ENCODE measurements at regions not wholly inside any gene's neighbourhood (a gene's known extent, or its start where the extent isn't known, plus 50 kb on each side); places are given as distances from the start of the nearest gene placed in this dataset.

DNA sequence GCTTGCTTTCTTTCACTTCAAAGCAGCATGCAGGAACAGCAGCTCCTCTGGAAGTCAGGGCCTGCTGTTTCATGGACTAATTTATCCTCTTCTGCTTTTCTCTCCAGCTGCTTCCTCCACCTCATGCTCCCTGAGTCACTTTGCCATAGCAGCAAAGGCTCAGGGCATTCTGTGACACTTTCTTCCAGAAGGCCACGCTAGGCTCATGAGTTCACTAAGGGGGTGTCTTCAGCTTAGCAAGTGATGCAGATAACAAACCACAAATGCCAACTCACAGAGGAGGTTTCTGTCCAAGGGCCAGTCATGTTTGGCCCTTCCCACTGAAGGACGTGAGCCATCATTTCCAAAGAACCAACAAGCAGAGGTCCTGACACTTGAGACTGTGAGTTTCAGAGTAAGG, 200.2 kb downstream of the ADGRA3 start:
- TF ChIP-seq POLR2A (IDR thresholded peaks at IDR 0.05) (no peak), POLR2AphosphoS5 (IDR thresholded peaks at IDR 0.05) (no peak)
- TF ChIP-seq, protein P1, sequence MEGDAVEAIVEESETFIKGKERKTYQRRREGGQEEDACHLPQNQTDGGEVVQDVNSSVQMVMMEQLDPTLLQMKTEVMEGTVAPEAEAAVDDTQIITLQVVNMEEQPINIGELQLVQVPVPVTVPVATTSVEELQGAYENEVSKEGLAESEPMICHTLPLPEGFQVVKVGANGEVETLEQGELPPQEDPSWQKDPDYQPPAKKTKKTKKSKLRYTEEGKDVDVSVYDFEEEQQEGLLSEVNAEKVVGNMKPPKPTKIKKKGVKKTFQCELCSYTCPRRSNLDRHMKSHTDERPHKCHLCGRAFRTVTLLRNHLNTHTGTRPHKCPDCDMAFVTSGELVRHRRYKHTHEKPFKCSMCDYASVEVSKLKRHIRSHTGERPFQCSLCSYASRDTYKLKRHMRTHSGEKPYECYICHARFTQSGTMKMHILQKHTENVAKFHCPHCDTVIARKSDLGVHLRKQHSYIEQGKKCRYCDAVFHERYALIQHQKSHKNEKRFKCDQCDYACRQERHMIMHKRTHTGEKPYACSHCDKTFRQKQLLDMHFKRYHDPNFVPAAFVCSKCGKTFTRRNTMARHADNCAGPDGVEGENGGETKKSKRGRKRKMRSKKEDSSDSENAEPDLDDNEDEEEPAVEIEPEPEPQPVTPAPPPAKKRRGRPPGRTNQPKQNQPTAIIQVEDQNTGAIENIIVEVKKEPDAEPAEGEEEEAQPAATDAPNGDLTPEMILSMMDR (IDR thresholded peaks at IDR 0.05): no peak
- no peak overlapping the region for H3K4me3 ChIP-seq
- no peaks in the 10 kb centered on the region for H3K9me3 ChIP-seq
- no peaks in the 10 kb centered on the region for H3K4me1 ChIP-seq
- no peak for DNase-seq (ENCODE audit: low spot score in 2 of 2)
- H3K36me3 ChIP-seq: no peaks in the 10 kb centered on the region
- H3K27ac ChIP-seq: no peak overlapping the region
- no peaks in the 10 kb centered on the region for H3K27me3 ChIP-seq
- intact Hi-C loops (cut with DNase I; ENCODE audit: low total_unique reads): loop anchor here (10.0 kb wide), 1 partner anchor 1289 kb away; no protein-coding TSS in a partner anchor

- no peak overlapping the region for H3K4me3 ChIP-seq
- no peak for DNase-seq (ENCODE audit: low spot score in 2 of 2)
- no peaks in the 10 kb centered on the region for H3K9me3 ChIP-seq
- H3K27me3 ChIP-seq: no peaks in the 10 kb centered on the region
- no peak overlapping the region for H3K27ac ChIP-seq
- H3K4me1 ChIP-seq: no peaks in the 10 kb centered on the region
- TF ChIP-seq POLR2A (IDR thresholded peaks at IDR 0.05) (no peak), POLR2AphosphoS5 (IDR thresholded peaks at IDR 0.05) (no peak)
- TF ChIP-seq, protein P1 (IDR thresholded peaks at IDR 0.05): no peak
- intact Hi-C loops (cut with DNase I; ENCODE audit: low total_unique reads): loop anchor here (10.0 kb wide), 1 partner anchor 1291 kb away; no protein-coding TSS in a partner anchor
- no peaks in the 10 kb centered on the region for H3K36me3 ChIP-seq
These were observed 201.9 kb downstream of the ADGRA3 start for GRCh38 chr4:22313976-22314375.

DNA sequence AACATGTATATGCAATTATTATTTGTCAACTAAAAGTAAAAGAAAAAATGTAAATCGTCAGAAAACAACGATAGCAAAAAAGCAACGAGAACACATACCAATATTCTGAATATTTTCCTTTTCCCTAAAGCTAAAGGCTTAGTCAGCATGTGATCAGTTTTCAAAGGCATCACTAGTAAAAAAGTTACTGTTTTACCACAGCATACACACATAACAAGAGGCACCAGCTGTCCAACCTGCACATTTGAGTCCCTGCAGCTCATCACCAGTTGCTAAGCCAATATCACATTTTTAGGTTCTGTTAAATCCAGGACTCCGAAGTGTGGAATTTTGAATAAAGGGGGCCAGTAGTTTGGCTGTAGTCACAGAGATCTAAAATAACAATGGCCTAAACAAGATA, 203.8 kb downstream of the ADGRA3 start:
- no peak overlapping the region for H3K4me3 ChIP-seq
- H3K9me3 ChIP-seq: no peaks in the 10 kb centered on the region
- no peaks in the 10 kb centered on the region for H3K36me3 ChIP-seq
- DNase-seq (ENCODE audit: low spot score in 2 of 2): no peak
- H3K4me1 ChIP-seq: no peaks in the 10 kb centered on the region
- TF ChIP-seq, protein P1 (IDR thresholded peaks at IDR 0.05): no peak
- TF ChIP-seq POLR2AphosphoS5 (IDR thresholded peaks at IDR 0.05) (no peak), POLR2A (IDR thresholded peaks at IDR 0.05) (no peak)
- H3K27me3 ChIP-seq: no peaks in the 10 kb centered on the region
- H3K27ac ChIP-seq: no peak overlapping the region
- intact Hi-C loops (cut with DNase I; ENCODE audit: low total_unique reads): loop anchor here (10.0 kb wide), 1 partner anchor 1293 kb away; no protein-coding TSS in a partner anchor

DNA sequence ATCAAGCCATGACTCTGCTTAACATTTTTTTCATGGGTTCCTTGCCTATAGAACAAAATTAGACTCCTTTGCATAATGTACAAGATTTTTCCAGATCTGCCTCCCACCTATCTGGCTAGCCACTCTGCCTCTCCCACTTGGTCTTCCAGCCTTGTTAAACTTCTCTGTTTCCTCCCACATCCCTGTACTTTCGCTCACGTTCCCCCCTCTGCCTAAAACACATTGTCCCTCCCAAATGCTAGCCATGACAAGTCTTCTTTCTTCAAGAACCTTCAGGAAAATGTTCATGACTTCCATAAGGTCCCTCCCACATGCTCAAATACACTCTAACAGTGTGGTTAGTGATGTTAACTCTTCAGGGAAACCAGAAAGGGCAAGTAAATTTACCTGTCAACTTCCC, 214.6 kb downstream of the ADGRA3 start:
- no peaks in the 10 kb centered on the region for H3K27me3 ChIP-seq
- DNase-seq (ENCODE audit: low spot score in 2 of 2): no peak
- TF ChIP-seq POLR2A (IDR thresholded peaks at IDR 0.05) (no peak), POLR2AphosphoS5 (IDR thresholded peaks at IDR 0.05) (no peak)
- TF ChIP-seq, protein P1 (IDR thresholded peaks at IDR 0.05): no peak
- no peaks in the 10 kb centered on the region for H3K36me3 ChIP-seq
- intact Hi-C loops (cut with DNase I; ENCODE audit: low total_unique reads): no loop called here
- no peak overlapping the region for H3K4me3 ChIP-seq
- H3K9me3 ChIP-seq: peaks cover 14 to 25% of the 10 kb centered on the region in 2 donors
- no peak overlapping the region for H3K27ac ChIP-seq
- H3K4me1 ChIP-seq: no peaks in the 10 kb centered on the region

DNA sequence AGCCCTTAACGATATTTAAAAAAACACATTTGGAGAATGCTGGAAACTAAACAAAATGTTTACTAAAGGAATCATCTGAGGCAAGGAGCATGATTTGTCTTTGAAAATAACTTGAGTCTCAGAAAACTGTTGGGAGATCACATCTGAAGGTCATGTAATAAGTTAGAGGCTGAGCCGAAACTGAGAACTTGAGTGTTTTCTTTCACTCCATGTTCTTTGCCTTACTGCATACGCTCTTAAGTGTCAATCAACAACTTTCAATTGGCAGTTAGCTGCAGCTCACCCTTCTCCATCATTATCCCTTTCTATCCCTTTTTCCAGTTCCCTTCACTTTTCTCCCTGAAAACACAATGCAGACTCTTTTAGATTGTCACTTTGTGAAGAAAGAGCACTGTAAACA, 216.2 kb downstream of the ADGRA3 start:
- Histone ChIP-seq H3K4me1 (no peaks in the 10 kb centered on the region), H3K27ac (no peak overlapping the region), H3K4me3 (no peak overlapping the region), H3K36me3 (no peaks in the 10 kb centered on the region), H3K27me3 (no peaks in the 10 kb centered on the region), H3K9me3 (peaks cover 14 to 24% of the 10 kb centered on the region in 2 donors)
- TF ChIP-seq, protein P1 (IDR thresholded peaks at IDR 0.05): no peak
- TF ChIP-seq POLR2A (IDR thresholded peaks at IDR 0.05): no peak
- TF ChIP-seq POLR2AphosphoS5 (IDR thresholded peaks at IDR 0.05): no peak
- no peak for DNase-seq (ENCODE audit: low spot score in 2 of 2)
- intact Hi-C loops (cut with DNase I; ENCODE audit: low total_unique reads): no loop called here
